CD4-positive, alpha-beta T cell (primary cell): ENCODE measurements at regions not wholly inside any gene's neighbourhood (a gene's known extent, or its start where the extent isn't known, plus 50 kb on each side); places are given as distances from the start of the nearest gene placed in this dataset.

ENCODE experiments used
- ATAC-seq: fragments of 200-7000 bp; cut with Tn5 transposase; one replicate; pipeline ENCODE4 v1.10.0; 2022; ENCODE audit warnings: mild to moderate bottlenecking; ENCODE audit not compliant: poor library complexity
- CTCF ChIA-PET: fragments of 350-600 bp; sonication (Branson Sonifier 250); formaldehyde crosslinking; loops from one replicate; lab custom pipeline; 2021; ENCODE audit warnings: antibody characterized with exemption, inconsistent platforms; lab: Charles Lee
- POLR2A ChIA-PET: fragments of 350-600 bp; sonication (Branson Sonifier 250); formaldehyde crosslinking; loops from one replicate; lab custom pipeline; 2021; ENCODE audit warnings: antibody characterized with exemption, inconsistent platforms; lab: Charles Lee
- DNase-seq, 14 experiments: peaks; one replicate each; pipeline ENCODE4 v3.0.0-alpha.2; 2013 to 2020; ENCODE audit warnings: mixed read lengths in 2 of 14
- H3K27ac ChIP-seq, 2 donors: one replicate each; pipeline versions ENCODE4 v1.5.1 to v1.7.0; 2013; ENCODE audit warnings: low read length in 2 of 2, low read depth in 1 of 2, mild to moderate bottlenecking in 1 of 2
- H3K27me3 ChIP-seq, 2 experiments: 1 replicate in 1 of 2; 2 replicates in 1 of 2; pipeline versions ENCODE4 v1.6.1 to v1.7.0; 2013; ENCODE audit warnings: low read length in 2 of 2, control low read depth in 1 of 2, mild to moderate bottlenecking in 1 of 2, moderate library complexity in 1 of 2; ENCODE audit not compliant: insufficient read depth in 2 of 2, control insufficient read depth in 1 of 2
- H3K36me3 ChIP-seq: one replicate; pipeline ENCODE4 v1.6.1; 2013; ENCODE audit warnings: low read length, control low read depth; ENCODE audit not compliant: insufficient read depth
- H3K4me1 ChIP-seq: one replicate; pipeline ENCODE4 v1.6.1; 2013; ENCODE audit warnings: low read length, control low read depth; ENCODE audit not compliant: insufficient read depth
- H3K4me3 ChIP-seq: one replicate; pipeline ENCODE4 v1.5.1; 2013; ENCODE audit warnings: mild to moderate bottlenecking, low read length, moderate library complexity
- H3K9me3 ChIP-seq, 2 experiments: 1 replicate in 1 of 2; 2 replicates in 1 of 2; pipeline versions ENCODE4 v1.6.1 to v1.7.0; 2013; ENCODE audit warnings: low read length in 2 of 2, mild to moderate bottlenecking in 2 of 2, control low read depth in 1 of 2, moderate library complexity in 1 of 2; ENCODE audit not compliant: control insufficient read depth in 1 of 2, insufficient read depth in 1 of 2
- H3K27ac Mint-ChIP-seq: one replicate; pipeline ENCODE4 v1.8.0; 2020; ENCODE audit warnings: mixed read lengths
- H3K27me3 Mint-ChIP-seq: one replicate; pipeline ENCODE4 v1.8.0; 2021; ENCODE audit warnings: mixed read lengths
- H3K36me3 Mint-ChIP-seq: one replicate; pipeline ENCODE4 v1.8.0; 2021; ENCODE audit warnings: low read depth, mixed read lengths
- H3K4me1 Mint-ChIP-seq: one replicate; pipeline ENCODE4 v1.8.0; 2021; ENCODE audit warnings: low read depth, mixed read lengths
- H3K4me3 Mint-ChIP-seq: one replicate; pipeline ENCODE4 v1.8.0; 2020; ENCODE audit warnings: mild to moderate bottlenecking, mixed read lengths
- H3K9me3 Mint-ChIP-seq: one replicate; pipeline ENCODE4 v1.8.0; 2020; ENCODE audit warnings: mixed read lengths
- CTCF ChIP-seq: fragments of 200-600 bp; IDR thresholded peaks from one replicate; pipeline ENCODE4 v1.8.0; 2022; ENCODE audit warnings: antibody characterized with exemption, mild to moderate bottlenecking
- intact Hi-C, 2 experiments: fragments of 100-400 bp; cut with DNase I in 1 of 2; cut with micrococcal nuclease in 1 of 2; formaldehyde crosslinking; loops; one replicate each; pipeline versions ENCODE4 v1.15.1 to v1.9.0; 2023 to 2025; cut with DNase I, micrococcal nuclease

- ChIA-PET POLR2A (no interaction called here), CTCF (no interaction called here)
- Mint-ChIP-seq H3K9me3 (no peaks in the 10 kb centered on the region), H3K4me1 (no peaks in the 10 kb centered on the region), H3K27me3 (no peaks in the 10 kb centered on the region), H3K27ac (no peak overlapping the region), H3K4me3 (no peak overlapping the region), H3K36me3 (no peaks in the 10 kb centered on the region)
- Histone ChIP-seq H3K27ac (no peak overlapping the region), H3K36me3 (no peaks in the 10 kb centered on the region), H3K4me3 (no peak overlapping the region), H3K9me3 (no peaks in the 10 kb centered on the region), H3K4me1 (no peaks in the 10 kb centered on the region), H3K27me3 (no peaks in the 10 kb centered on the region)
- ATAC-seq (no peak), DNase-seq (no peak)
- TF ChIP-seq CTCF, result no peak
- intact Hi-C loops, result no loop called here
These were observed 368.4 kb downstream of the TFEC start for GRCh38 chr7:115662120-115662519.

GRCh38 chr7:115658223-115658622, 372.3 kb downstream of the TFEC start:
- H3K4me3 ChIP-seq, result no peak overlapping the region
- POLR2A ChIA-PET, result no interaction called here

GRCh38 chr7:115654384-115655214, 376.0 kb downstream of the TFEC start:
- POLR2A ChIA-PET, result no interaction called here
- Mint-ChIP-seq H3K27me3 (no peaks in the 10 kb centered on the region), H3K36me3 (no peaks in the 10 kb centered on the region), H3K27ac (no peak overlapping the region), H3K4me1 (no peaks in the 10 kb centered on the region), H3K9me3 (no peaks in the 10 kb centered on the region), H3K4me3 (no peak overlapping the region)
- Histone ChIP-seq H3K4me3 (no peak overlapping the region), H3K36me3 (no peaks in the 10 kb centered on the region), H3K27ac (no peak overlapping the region), H3K27me3 (no peaks in the 10 kb centered on the region), H3K4me1 (no peaks in the 10 kb centered on the region), H3K9me3 (no peaks in the 10 kb centered on the region)
- intact Hi-C loops, result no loop called here
- no peak for ATAC-seq
- CTCF ChIA-PET, result no interaction called here
- DNase-seq, result no peak
- TF ChIP-seq CTCF, result no peak

More at GRCh38 chr7:115658223-115658622, 372.3 kb downstream of the TFEC start:
- no peaks in the 10 kb centered on the region for H3K4me1 Mint-ChIP-seq
- no peak for TF ChIP-seq CTCF
- Histone ChIP-seq H3K27me3 (no peaks in the 10 kb centered on the region), H3K4me1 (no peaks in the 10 kb centered on the region), H3K9me3 (no peaks in the 10 kb centered on the region), H3K27ac (no peak overlapping the region), H3K36me3 (no peaks in the 10 kb centered on the region)
- intact Hi-C loops, result no loop called here
- H3K27me3 Mint-ChIP-seq, result no peaks in the 10 kb centered on the region
- no peaks in the 10 kb centered on the region for H3K9me3 Mint-ChIP-seq
- CTCF ChIA-PET, result no interaction called here
- H3K27ac Mint-ChIP-seq, result no peak overlapping the region
- H3K36me3 Mint-ChIP-seq, result no peaks in the 10 kb centered on the region
- ATAC-seq, result no peak
- no peak overlapping the region for H3K4me3 Mint-ChIP-seq
- DNase-seq, result no peak
